GM21529 (cell line): ENCODE measurements at regions not wholly inside any gene's neighbourhood (a gene's known extent, or its start where the extent isn't known, plus 50 kb on each side); places are given as distances from the start of the nearest gene placed in this dataset.
"Not testable (repeated sequence)": the region's sequence is repeated elsewhere in the genome, so short reads cannot be mapped to it uniquely, and the experiment has no call there.

ENCODE experiments used
- ATAC-seq: cut with Tn5 transposase; IDR thresholded peaks from one replicate; pipeline ENCODE4 v1.9.1; 2021; ENCODE audit not compliant: unreplicated experiment

- ATAC-seq: no peak
These were observed 51.1 kb upstream of the JADE1 start for GRCh38 chr4:128758314-128758922.

DNA sequence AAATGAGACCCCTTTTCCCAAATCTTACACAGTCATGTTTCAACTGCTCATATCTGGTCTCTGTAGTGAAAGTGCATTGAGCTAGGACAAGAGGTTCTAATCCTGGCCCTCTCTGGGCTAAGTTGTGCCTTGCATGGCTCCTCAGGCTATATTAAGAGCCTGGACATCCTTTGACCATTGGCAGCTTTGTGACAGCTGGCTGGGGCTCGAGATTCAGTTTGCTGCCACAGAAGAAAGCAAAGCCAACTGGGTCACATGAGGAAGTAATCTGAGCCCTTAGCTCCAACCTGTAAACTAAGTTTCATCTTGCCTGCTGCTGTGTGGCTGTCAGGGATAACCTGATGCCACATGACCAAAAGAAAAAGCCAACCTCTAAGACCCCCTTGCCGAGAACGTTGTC lies 51.8 kb upstream of the JADE1 start:
- no peak for ATAC-seq

DNA sequence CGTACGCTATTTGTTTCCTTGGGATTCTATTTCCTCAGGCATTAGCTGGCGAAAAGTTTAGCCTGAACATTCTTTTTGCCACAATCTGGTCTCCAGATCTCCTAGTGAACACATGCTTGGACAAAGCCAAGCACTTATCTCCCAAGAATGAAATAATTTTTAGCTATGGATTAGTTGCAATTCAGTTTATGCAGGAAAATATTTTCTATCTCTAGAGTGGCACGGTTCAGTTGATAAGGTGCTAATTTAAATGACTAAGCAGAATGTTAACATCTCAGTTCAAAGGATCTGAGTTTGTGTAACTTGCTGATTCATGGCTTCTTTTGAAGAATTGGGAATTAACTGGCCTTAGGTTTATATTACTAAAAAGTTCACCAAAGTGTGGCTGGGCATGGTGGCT lies 58.1 kb upstream of the JADE1 start:
- no peak for ATAC-seq

- ATAC-seq: not testable (repeated sequence)
These were observed 67.8 kb upstream of the JADE1 start for GRCh38 chr4:128741748-128742147.

DNA sequence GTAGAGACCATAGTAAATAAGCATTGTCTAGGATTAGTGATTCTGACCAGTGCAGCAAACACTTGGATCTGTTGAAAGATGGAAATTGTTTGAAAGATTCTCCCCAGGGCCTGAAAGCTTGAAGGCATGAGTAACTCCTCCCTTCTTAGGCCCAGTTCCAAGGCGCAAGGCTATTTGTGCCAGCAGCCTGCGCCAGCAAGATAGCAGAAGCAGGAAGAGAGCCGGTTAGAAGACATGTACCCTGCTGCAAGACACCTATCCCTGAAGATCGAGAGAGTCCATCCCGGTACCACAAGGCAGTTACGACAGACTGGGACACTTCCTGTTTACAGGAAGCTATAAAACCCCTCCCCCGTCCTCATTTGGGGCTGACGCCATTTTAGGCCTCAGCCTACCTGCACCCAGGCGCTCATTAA lies 72.4 kb upstream of the JADE1 start:
- no peak for ATAC-seq

GRCh38 chr4:128735714-128736113 lies 73.8 kb upstream of the JADE1 start:
- ATAC-seq: no peak

DNA sequence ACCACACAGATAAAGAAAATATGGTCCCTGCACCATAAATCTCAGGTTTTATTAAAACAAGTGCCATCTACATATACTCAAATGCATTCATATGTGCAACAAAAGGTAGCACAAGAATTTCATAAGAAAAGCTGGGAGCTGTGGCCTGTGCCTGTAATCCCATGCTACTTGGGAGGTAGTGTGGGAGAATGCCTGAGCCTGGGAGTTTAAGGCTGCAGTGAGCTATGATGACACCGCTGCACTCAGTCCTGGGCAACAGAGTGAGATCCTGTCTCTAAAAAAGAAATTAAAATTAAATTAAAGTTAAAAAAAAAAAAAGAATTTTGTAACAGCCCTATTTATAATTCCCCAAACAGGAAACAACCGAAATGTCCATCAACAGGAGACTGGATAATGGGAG lies 81.3 kb upstream of the JADE1 start:
- ATAC-seq: no peak

DNA sequence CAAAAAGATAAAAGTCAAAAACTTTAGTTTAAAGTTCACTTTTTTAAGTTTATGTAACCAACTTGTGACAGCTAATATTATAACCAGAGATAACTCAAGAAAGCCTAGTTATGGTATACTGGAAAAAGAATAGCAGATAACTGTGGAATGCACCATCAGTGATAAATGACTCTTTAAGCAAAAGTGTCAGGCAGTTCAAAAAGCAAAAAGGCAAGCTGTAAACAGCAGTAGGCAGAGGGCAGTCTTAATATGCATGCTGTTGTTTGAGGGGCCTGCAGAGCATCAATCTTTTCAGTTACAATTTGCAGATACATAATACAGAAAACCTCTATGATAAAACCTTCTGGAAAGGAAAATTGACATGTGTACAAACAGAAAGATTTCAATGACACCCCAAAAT lies 81.8 kb upstream of the JADE1 start:
- no peak for ATAC-seq

- ATAC-seq: no peak
These were observed 84.0 kb upstream of the JADE1 start for GRCh38 chr4:128725405-128726055.

GRCh38 chr4:128722911-128723310 lies 86.6 kb upstream of the JADE1 start:
- ATAC-seq: no peak

GRCh38 chr4:128721896-128722295 lies 87.6 kb upstream of the JADE1 start:
- ATAC-seq: no peak

DNA sequence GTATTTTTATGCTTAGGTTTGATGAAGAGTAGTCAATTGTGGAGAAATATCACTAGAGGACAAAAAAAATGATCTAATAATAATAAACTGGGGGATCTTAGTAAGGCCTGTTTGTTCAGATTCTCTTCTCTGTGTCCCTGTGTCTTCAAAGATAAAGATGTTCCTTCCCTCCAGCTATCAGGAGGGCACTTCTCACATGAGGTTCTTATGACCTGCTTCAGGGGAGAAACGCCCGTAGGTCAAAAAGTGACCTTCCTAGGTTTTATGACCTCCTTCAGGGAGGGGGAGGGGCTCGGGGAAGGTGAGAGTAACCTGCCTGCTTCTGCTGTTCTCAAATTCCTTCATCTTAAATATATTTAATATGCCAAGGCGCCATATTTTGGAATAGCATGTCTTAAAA lies 89.2 kb upstream of the JADE1 start:
- ATAC-seq: no peak

DNA sequence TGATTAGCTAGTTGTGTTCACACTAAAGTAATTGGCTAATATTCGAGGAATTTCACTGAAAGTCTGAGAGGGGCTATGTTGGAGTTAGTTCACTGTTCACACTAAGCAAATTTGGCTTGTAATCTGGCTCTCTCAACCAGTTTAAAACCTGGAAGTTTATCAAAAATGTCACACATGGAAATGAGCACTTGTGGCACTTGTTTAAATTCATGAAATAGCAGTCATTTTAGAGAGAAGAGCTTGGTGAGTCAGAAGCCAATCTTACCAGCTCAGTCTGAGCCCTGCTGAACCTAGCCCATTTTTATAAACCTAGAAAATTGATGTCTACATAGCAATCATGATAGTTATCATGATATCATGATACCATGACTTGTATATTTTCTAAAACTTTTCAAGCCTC lies 90.7 kb upstream of the JADE1 start:
- ATAC-seq: no peak

- no peak for ATAC-seq
These were observed 93.2 kb upstream of the JADE1 start for GRCh38 chr4:128716338-128716737.

- ATAC-seq: no peak
These were observed 93.9 kb upstream of the JADE1 start for GRCh38 chr4:128715616-128716015.

DNA sequence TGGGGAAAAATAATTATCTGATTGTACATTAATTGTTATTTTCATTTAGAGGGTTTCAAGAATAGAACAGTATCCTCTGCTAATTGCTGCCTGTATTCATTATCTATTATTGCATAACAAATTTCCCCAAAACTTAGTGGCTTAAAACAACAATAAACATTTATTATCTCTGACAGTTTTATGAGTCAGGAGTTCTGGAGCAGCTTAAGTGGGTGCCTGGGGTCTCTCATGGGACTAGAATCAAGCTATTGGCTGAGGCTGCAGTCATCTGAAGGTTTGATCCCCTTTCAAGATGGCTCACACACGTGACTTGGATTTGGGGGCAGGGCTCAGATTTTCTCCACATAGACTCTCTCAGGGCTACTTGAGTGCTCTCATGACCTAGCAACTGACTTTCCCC lies 98.1 kb upstream of the JADE1 start:
- ATAC-seq: no peak

- no peak for ATAC-seq
These were observed 100.2 kb upstream of the JADE1 start for GRCh38 chr4:128709268-128709667.

- no peak for ATAC-seq
These were observed 101.6 kb upstream of the JADE1 start for GRCh38 chr4:128707864-128708263.

GRCh38 chr4:128703948-128704347 lies 105.6 kb upstream of the JADE1 start:
- ATAC-seq: no peak

DNA sequence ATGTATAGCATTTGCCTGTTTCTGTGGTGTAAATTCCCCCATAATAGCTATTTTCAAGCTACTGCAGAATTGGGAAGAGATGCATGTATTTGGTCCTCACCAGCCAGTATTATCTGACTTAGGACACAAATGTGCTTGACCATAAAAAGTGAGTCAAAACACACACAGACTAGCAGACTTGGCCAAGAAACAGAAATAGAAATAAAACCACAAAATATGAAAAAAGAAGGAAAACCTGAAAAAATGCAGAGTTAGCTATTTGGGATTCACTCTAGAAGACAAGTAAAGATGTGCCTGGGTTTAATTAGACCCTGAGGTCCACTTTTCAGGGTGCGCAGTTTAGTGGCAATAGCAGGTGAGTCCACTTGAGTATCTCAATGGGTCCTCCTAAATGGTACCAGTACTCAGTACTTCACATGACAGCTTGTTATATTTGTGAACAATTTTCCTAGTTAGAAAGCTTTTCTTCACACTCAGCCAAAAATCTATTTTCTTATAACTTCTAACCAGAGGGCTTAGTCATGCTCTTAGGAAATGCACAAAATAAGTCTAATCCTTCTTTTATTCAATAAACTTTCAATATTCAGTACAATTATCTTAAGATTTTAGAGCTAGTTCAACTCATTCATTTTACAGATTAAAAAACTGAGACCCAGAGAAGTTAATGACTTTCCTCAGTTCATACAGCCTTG lies 108.7 kb upstream of the JADE1 start:
- ATAC-seq: no peak

DNA sequence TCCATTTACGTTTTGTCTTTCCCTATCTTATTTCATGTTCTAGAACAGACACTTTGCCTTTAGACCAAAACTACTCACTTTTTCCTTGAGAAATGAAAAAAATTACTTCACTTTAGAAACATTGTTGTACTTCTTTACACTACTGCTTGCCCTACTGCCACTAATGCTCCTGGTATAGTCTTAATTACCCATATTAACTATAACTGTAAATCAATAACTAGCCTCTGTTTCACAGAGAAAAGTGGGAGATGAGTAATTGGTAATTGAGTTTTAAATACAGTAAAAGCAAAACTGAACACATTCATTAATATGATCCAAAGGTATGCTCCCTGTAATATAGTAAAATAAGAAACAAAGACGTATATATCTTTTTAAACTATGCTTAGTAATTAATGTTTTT lies 111.1 kb upstream of the JADE1 start:
- no peak for ATAC-seq

DNA sequence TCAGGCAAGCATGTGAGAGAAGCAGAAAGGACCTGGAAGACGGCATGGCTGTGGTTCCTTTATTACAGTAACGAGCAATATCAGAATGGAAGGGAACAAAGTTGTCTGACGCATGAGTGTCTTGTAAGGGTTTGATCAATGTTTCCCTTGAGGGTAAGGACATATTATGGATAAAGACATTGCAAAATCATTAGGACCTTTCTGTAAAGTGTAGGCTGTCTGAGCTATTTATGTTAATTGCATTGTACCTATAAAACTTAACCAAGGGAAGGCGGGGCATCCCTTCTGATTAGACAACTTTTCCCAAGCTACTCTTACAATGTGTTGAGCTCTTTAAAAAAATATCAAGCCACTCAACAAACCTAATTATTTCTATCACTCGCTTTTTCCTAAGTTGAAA lies 112.2 kb upstream of the JADE1 start:
- ATAC-seq: no peak

DNA sequence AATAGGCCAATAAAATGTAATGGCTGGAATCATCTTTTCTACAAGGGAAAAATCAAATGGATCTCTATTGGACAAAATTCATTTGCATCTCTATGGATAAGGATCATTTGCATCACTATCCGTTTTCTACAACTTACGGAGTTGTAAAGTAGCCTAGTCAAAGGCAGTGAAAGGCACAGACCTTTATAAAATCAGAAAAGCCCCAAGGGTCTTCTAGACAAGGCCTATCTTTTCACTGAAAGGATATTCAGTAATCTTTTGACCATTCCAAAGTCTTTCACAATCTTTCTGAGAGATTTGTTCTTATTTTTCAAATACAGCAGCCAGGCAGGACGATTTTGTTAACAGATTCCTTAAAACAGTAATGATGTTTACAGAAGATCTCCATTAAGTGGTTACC lies 119.5 kb upstream of the JADE1 start:
- no peak for ATAC-seq
